CD4-positive, alpha-beta T cell treated with Interleukin-21 for 1 hour (primary cell): ENCODE measurements at regions not wholly inside any gene's neighbourhood (a gene's known extent, or its start where the extent isn't known, plus 50 kb on each side); places are given as distances from the start of the nearest gene placed in this dataset.

Source experiments
- DNase-seq: peaks from one replicate; pipeline ENCODE4 v3.0.0-alpha.2; 2020

DNA sequence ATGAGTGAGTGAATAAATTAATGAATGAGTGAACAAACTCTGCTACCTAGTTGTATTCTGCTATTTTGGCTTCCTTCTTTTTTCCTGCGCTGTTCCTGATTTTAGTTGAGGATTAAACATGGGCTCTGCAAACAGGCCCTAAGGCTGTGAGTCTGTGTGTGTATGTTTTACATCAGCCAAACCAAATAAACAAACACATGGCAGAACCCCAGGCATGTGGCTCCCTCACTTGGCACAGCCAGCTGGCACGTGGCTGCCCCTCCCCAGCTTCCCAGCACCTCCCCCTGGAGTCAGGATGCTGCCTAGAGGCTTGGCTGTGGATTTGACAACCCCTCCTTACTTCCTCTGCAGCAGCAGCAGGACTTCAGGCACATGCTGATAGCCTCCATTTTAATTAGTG lies 593.2 kb downstream of the INSC start:
- DNase-seq = no peak

- DNase-seq = no peak
These were observed 596.0 kb downstream of the INSC start for GRCh38 chr11:15710580-15711275.

GRCh38 chr11:15711311-15711710 lies 596.6 kb downstream of the INSC start:
- DNase-seq = no peak

DNA sequence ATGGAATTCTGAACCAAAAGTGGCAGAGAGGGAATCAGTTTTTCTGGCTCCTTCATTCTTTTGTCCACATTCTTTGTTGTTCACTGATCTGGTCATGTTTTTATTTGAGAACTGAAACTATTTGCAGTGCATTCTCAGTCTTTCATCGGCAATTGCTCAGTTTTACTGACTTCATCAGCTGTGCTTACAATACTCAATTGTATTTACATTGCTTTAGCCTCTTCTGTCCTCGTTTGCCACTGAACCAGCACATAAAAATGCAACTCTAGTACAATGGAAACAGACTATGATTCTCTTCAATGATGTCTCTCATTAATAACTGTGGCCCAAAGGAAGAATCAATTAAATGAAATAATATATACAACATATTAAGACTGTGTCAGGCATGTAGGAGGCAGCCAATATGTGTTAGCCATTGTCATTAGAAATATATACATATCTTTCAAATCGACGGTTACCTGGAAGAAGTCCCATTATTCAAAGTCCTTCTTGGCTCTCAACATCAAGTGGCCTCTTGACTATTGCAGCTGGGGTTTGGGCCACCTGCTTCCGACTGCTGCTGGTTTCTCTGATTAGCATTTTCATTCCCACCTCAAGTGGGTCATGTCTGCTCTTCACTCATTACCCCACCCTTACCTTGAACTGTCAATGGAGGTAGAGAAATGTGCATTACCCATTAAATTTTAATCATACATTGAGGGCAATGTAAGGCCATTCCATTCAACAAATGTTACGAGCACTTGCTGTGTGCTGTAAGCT lies 600.1 kb downstream of the INSC start:
- DNase-seq = no peak

- no peak for DNase-seq
These were observed 601.8 kb downstream of the INSC start for GRCh38 chr11:15716550-15716949.

DNA sequence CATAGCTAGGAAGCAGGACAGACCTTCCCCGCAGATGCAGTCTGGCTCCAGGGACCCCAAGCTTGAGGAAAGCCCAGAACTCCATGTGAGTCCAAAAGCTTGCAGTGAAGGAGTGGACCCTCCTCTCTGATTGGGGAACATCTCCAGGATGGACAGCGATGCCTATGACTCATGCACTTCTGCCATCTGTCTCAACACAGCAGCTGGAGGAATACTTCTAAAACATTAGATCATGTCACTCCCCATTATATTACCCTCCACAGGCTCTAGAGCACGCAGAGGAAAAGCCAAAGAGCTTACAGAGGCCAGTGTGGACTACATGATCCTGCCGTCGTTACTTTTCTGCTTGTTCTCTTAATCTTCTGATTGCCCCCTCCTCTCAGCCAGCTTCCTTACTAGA lies 605.7 kb downstream of the INSC start:
- DNase-seq = no peak

DNA sequence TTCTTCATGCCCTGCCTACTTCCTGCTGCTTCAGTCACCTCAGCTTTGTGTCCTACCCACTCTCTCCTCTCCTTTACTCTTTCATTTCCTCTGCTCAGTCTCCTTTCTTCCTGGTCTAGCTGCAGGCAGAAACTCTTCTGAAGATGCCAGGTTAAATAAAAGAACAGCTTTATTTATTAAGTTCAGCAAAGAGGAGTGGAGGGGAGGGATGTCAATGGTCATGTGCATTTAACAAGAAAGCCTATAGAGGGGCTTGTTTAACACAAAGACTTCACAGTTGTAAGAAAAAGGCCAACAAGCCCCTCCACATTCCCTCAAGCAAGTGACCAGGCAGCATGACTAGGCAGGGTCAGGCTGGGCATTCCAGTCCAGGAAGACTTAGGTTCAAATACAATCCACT lies 609.2 kb downstream of the INSC start:
- no peak for DNase-seq

GRCh38 chr11:15724601-15725000 lies 609.9 kb downstream of the INSC start:
- no peak for DNase-seq

- DNase-seq = no peak
These were observed 610.5 kb downstream of the INSC start for GRCh38 chr11:15725246-15725645.

- DNase-seq = no peak
These were observed 611.6 kb downstream of the INSC start for GRCh38 chr11:15726221-15726746.

DNA sequence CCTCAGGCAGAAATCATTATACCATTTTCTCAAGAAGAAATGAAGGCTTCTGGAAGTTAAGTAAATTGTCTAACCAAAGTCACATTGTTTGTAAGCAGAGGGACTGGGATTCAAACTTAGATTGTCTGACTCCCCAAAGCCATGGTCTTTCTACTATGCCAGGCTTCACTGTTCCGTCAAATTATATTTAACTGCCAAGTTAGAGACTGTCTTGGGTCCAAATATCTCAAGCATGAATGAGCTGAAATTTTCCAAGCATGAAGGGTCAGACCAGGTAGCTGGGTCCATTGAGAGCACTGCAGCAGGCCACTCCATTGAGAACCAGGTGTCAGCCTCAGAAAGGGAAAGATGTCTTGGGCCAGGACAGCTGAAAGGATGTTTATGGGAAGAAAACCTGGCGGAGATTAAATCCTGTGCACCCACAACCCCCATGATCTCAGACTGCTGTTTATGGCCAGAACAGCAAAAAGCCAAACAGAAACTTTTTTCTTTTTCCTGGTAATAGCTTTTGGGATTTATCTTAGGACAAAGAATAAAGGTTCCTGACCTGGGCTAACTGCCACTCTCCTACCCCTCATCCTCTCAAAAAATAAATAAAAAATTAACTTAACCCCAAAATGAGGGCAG lies 612.3 kb downstream of the INSC start:
- DNase-seq = no peak

DNA sequence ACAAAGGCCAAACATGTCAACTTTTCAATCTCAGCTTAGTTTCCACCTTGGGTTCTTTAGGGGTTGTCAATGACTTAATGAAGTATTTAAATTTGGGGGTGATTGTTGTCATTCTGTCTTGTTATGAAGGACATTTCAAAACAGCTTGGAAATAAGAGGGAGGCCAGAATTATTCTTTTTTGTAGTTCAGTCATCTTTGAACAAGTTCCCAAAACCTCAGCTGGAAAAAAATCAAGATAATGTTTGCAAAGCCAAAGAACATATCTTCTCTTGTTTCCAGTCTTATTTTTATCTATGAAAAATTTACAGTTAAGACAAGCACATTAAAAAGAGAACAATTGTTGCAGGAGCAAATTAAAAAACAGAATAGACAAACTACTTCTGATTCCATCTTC lies 612.8 kb downstream of the INSC start:
- DNase-seq = no peak

DNA sequence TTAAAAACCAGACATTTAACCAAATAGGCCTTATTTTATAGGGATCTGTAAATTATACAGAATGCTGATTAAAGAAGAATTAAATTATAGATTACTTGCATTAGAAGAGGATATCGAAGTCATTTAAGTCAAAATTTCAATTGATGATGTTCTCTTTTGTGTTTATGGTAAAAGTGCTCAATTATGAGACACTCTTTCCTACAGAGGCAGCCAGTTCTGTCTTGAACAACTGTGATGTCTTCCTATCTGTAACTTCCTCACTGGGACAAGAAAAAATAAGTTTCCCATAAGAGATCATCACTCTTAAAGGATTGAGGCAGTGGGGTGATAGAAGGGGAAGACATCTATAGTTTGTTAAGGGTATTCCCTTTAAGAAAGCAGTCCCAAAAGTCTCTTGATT lies 613.5 kb downstream of the INSC start:
- DNase-seq = no peak

DNA sequence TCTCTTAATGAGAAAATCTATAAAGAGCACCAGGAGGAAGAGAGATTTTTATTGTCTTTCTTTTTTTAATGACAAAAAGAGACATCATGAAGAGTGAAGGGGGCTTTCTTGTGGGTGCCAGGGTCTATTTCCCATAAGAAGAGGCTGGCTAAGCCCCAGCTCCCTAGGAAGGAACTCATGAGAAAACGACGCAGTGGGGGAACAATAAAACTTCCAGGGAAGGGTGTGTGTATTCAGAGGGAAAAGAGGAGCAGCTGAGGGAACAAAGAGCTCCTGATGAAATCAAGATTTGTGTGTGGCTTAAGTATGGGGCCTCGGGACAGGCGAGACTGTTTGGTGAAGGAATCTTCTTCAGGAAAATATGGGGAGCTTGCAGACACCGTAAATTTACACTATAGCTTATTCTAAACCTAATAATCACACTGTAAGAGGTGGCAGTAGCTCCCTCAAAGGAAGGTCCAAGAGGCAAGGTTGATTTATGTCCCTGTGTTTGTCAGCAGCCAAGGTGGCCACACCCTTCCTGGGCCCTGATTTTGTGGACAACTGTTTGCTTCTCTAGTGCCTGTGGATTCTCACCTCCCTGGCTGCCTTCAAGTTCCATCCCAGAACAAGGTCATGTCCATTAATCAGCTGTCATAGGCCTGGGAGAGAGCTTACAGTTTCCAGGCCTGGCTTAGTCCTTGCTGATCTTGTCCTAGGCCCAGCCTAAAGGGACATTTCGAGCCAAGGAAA lies 615.7 kb downstream of the INSC start:
- DNase-seq = no peak

DNA sequence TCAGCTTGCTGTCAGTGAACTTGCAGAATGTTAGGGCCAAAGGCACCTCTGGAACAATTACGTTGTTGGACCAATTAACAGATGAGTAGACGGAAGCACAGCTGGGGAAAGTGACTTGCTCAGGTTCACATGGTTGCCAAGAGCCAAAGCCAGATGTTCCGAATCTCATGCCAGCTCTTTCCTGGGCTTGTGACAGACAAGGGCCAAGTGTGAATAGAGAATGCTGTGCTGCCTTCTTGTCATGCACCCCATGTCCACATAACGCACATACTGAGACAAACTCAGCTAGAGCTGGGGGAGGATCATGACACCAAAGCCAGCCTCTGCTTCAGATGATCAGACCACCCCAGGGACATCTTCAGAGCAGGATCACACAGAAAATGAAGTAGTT lies 616.3 kb downstream of the INSC start:
- DNase-seq = no peak

DNA sequence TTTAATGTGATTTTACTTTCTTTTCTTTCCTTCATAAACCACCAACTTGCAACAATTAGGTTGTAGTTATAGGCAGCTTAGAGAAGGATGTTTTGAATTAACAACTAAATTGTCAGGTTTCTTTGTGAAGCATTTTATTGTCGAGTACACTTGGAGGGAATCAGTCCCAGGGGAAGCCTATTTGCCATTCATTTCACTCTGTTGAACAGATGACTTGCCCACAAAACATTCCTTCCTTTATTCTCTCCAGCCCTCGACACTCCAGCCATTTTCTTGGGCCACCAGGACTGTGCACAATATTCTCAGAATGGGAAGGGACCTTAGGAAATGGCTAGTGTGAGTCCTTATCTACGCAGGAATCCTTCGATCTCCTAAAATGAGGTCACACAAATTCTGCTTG lies 620.6 kb downstream of the SOX6 start:
- DNase-seq = no peak

DNA sequence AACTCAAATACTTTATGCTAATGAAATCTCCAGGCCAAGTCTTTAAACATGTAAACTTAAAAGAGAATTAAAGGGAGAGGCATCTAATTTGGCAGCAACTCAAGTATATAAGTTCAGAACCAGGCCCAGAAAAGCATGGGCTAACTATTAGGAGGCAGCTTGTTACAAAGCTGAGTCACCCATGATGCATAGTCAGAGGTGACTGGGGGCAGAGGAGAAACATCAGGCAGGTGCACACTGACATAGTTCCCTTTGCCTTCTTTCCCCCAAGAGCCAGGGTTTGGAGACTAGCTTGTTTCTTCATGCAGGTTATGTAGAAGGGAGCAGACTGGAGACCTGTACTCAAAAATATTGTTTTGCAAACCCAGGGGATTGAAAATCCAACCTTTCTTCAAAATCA lies 619.0 kb downstream of the SOX6 start:
- DNase-seq = no peak

DNA sequence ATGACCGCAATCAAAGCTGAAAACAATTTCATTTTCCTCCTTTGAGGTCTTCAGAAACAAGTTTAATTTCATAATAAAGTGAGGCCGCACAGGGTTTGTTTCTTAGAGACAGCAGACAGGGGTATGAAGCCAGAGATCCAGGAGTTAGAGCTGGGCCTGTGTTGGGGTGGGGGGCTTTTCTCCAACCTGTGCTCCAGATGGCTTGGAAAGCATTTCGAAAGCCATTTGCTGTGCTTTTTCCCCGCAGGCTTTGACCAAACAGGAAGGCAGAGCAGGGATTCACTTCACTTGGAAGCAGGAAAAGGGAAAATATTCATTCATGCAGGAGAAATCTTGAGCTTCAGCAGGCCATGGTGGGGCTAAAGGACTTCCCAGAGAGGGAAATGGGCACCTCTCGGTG lies 617.4 kb downstream of the SOX6 start:
- no peak for DNase-seq

- DNase-seq = no peak
These were observed 613.5 kb downstream of the SOX6 start for GRCh38 chr11:15742626-15743519.

GRCh38 chr11:15744693-15745092 lies 611.7 kb downstream of the SOX6 start:
- DNase-seq = no peak

DNA sequence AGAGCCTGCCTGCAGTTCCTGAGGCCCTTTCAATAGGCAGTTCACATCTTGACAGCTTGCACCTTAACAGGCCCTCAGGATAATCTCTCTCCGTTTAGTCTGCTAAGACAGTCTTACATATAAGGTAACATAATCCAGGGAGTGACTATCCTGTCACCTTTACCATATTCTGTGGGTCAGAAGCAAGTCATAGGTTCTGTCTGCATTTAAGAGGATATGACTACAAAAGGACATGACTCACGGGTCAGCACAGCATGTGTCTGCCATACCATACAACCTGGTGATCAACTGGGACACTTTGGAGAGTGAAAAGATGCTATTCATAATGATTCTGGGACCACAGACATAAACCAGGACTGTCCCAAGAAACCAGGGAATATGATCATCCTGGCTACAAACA lies 611.1 kb downstream of the SOX6 start:
- DNase-seq = no peak

GRCh38 chr11:15747671-15748070 lies 608.7 kb downstream of the SOX6 start:
- no peak for DNase-seq
